Progenitor cell of endocrine pancreas (in vitro differentiated cells): ENCODE measurements at regions not wholly inside any gene's neighbourhood (a gene's known extent, or its start where the extent isn't known, plus 50 kb on each side); places are given as distances from the start of the nearest gene placed in this dataset.

Source experiments
- DNase-seq: peaks from one replicate; pipeline ENCODE4 v3.0.0; 2021; ENCODE audit warnings: low spot score; ENCODE audit not compliant: unreplicated experiment
- H3K27ac Mint-ChIP-seq: 2 replicates; pipeline ENCODE4 v1.8.0; 2021; ENCODE audit warnings: mild to moderate bottlenecking, moderate library complexity, mixed read lengths
- H3K27me3 Mint-ChIP-seq: 2 replicates; pipeline ENCODE4 v1.8.0; 2021; ENCODE audit warnings: mixed read lengths
- H3K36me3 Mint-ChIP-seq: 2 replicates; pipeline ENCODE4 v1.8.0; 2022; ENCODE audit warnings: mixed read lengths; ENCODE audit not compliant: insufficient read depth
- H3K4me1 Mint-ChIP-seq: 2 replicates; pipeline ENCODE4 v1.8.0; 2021; ENCODE audit warnings: low read depth, mixed read lengths
- H3K4me3 Mint-ChIP-seq: 2 replicates; pipeline ENCODE4 v1.8.0; 2021; ENCODE audit warnings: low read depth, mild to moderate bottlenecking, moderate library complexity, mixed read lengths
- H3K9me3 Mint-ChIP-seq: 2 replicates; pipeline ENCODE4 v1.8.0; 2021; ENCODE audit warnings: low read depth, mixed read lengths
- TF ChIP-seq, protein P1 (sequence below): fragments of 200-600 bp; sonication (generic); IDR thresholded peaks from one replicate; pipeline ENCODE4 v1.5.0; 2021; ENCODE audit warnings: antibody characterized with exemption, mild to moderate bottlenecking; ENCODE audit not compliant: unreplicated experiment

DNA sequence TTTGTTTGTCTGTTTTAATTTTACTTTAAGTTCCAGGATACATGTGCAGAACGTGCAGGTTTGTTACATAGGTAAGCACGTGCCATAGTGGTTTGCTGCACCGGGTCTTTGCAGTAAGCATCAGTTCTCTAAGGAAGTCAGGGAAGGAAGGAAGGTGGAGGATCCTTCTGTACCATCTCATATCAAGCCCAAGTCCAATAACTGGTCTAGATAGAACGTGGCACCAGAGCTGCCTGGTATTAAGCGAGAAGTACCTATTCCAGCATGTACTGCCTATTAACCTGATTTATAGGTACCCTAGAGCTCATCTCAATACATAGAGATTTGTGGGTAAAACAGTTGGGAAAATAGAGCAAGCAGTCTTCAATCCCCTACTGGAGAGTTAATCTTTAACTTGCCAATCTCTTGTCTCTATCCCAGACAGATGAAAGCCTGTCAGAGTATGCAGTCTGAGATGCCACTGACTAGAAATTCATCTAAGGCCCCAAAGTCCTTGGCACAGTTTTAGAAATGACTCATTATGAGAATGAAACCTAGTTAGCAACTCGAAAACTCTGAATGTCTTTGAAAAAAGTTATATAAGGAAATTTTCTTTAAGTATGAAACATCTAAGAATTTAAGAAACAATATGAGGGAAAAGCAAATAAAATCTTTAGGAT is 144.9 kb downstream of the TFAP2A start:
- H3K4me1 Mint-ChIP-seq: peaks cover 5% of the 10 kb centered on the region

DNA sequence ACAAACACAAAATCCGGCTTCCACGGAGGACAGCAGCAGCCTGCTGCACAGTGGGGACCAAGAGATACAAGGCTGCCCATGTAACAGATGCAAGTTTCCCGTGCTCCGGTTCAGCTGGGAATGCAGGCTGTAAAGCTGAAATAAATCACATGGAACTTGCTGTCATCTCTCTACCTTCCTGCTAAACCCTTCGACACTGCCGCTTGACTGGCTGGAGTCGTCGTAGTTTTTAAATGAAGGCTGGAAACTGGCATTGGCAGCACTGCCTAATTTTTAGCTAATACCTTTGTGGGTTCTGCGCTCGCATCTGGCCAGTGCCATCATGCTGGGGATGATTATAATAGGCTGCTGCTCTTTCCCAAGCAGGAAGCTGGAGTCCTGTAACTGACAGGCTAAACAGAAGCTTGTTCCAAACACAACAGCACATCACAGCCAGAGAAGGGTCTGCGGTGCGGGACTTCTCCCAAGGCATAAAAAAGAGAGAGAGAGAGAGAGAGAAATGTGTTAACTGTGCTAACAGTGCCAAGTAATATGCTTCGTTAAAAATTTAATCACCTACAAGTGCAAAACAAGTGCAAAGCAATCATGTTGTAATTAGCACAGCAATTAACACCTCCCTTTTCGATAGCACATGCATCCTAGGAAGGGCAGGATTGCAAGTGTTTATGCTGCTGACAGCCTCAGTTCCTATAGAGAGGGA is 146.1 kb downstream of the TFAP2A start:
- no peak for DNase-seq
- H3K27ac Mint-ChIP-seq: no peak overlapping the region

More for the DNA sequence above, 144.9 kb downstream of the TFAP2A start:
- no peak for DNase-seq
- Mint-ChIP-seq H3K9me3 (no peaks in the 10 kb centered on the region), H3K27me3 (peaks cover 22% of the 10 kb centered on the region), H3K27ac (no peak overlapping the region), H3K4me3 (no peak overlapping the region), H3K36me3 (no peaks in the 10 kb centered on the region)
- TF ChIP-seq, protein P1, sequence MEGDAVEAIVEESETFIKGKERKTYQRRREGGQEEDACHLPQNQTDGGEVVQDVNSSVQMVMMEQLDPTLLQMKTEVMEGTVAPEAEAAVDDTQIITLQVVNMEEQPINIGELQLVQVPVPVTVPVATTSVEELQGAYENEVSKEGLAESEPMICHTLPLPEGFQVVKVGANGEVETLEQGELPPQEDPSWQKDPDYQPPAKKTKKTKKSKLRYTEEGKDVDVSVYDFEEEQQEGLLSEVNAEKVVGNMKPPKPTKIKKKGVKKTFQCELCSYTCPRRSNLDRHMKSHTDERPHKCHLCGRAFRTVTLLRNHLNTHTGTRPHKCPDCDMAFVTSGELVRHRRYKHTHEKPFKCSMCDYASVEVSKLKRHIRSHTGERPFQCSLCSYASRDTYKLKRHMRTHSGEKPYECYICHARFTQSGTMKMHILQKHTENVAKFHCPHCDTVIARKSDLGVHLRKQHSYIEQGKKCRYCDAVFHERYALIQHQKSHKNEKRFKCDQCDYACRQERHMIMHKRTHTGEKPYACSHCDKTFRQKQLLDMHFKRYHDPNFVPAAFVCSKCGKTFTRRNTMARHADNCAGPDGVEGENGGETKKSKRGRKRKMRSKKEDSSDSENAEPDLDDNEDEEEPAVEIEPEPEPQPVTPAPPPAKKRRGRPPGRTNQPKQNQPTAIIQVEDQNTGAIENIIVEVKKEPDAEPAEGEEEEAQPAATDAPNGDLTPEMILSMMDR: no peak

DNA sequence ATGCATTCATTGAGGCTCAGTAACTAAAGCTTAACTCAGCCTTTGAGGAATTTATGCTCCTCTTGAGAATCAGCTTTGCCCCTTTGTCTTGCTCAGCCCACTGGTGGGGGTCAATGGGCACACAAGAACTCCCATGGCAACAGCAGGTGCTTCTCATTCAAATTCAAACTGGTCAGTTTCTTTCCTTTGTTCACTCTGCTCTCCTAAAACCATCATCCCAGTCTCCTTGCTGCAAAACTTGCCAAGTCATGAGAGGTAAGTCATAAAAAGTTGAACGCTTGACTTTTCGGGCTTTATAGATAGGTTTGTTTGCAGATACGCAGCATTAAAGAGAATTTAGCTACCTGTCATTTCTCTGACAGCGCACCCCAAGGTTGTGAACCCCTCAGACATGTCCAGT is 146.8 kb downstream of the TFAP2A start:
- Mint-ChIP-seq H3K4me1 (peaks cover 5% of the 10 kb centered on the region), H3K36me3 (no peaks in the 10 kb centered on the region), H3K4me3 (no peak overlapping the region), H3K9me3 (no peaks in the 10 kb centered on the region), H3K27me3 (peaks cover 22% of the 10 kb centered on the region), H3K27ac (no peak overlapping the region)
- TF ChIP-seq, protein P1: no peak
- DNase-seq: no peak

More for the DNA sequence above, 146.1 kb downstream of the TFAP2A start:
- Mint-ChIP-seq H3K9me3 (no peaks in the 10 kb centered on the region), H3K4me3 (no peak overlapping the region), H3K27me3 (peaks cover 22% of the 10 kb centered on the region), H3K4me1 (peaks cover 5% of the 10 kb centered on the region), H3K36me3 (no peaks in the 10 kb centered on the region)
- TF ChIP-seq, protein P1: no peak

DNA sequence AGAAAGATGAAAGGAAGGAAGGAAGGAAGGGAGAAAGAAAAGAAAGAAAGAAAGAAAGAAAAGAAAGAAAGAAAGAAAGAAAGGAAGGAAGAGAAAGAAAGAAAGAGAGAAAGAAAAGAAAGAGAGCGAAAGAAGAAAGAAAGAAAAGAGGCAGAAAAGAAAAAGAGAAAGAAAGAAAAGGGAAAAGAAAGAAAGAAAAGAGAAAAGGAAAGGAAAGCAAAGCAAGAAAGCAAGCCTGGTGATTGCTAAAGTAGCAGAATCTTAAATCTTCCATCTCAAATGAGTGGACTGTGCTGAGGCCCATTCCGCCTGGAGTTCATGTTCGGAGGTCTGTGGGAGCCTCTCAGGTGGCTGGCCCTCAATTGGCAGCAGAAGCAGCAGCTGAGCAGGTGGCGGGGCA is 148.4 kb downstream of the TFAP2A start:
- H3K27ac Mint-ChIP-seq: no peak overlapping the region
- DNase-seq: no peak
- peaks cover 19% of the 10 kb centered on the region for H3K27me3 Mint-ChIP-seq
- peaks cover 5% of the 10 kb centered on the region for H3K4me1 Mint-ChIP-seq
- H3K9me3 Mint-ChIP-seq: no peaks in the 10 kb centered on the region
- H3K36me3 Mint-ChIP-seq: no peaks in the 10 kb centered on the region
- no peak overlapping the region for H3K4me3 Mint-ChIP-seq
- TF ChIP-seq, protein P1: no peak

DNA sequence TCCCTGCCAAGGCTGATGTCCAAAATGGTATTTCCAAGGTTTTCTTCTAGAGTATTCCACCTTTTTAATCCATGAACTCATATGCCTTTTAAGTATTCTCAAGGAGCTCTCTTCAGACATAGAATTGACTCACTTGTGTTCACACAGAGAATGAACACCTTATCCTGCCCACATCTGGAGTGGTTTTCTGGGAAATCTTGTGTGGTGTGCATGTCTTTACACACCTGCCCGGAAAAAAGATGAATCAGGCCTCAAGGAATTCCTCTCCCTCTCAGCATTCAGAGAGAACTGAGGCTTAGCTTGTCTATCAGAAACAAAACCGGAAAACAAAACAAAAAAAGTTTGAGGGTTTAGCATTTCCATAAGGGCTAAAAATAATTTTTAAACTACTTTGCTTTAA is 148.8 kb downstream of the TFAP2A start:
- no peaks in the 10 kb centered on the region for H3K9me3 Mint-ChIP-seq
- peaks cover 5% of the 10 kb centered on the region for H3K4me1 Mint-ChIP-seq
- DNase-seq: no peak
- TF ChIP-seq, protein P1: no peak
- no peaks in the 10 kb centered on the region for H3K36me3 Mint-ChIP-seq
- peaks cover 19% of the 10 kb centered on the region for H3K27me3 Mint-ChIP-seq
- H3K27ac Mint-ChIP-seq: no peak overlapping the region
- H3K4me3 Mint-ChIP-seq: no peak overlapping the region
